HL-60 (cell line): ENCODE measurements at regions not wholly inside any gene's neighbourhood (a gene's known extent, or its start where the extent isn't known, plus 50 kb on each side); places are given as distances from the start of the nearest gene placed in this dataset.

Source experiments
- DNase-seq, 2 experiments: peaks; one replicate each; pipeline ENCODE4 v3.0.0-alpha.2; 2010 to 2020; ENCODE audit warnings: low read depth in 1 of 2, low spot score in 1 of 2
- H3K27ac ChIP-seq: fragments of 250-450 bp; sonication (Bioruptor Pico); replicated peaks from 2 replicates; pipeline ENCODE4 v1.5.1; 2020; ENCODE audit warnings: mild to moderate bottlenecking, moderate library complexity
- H3K27me3 ChIP-seq: fragments of 250-450 bp; sonication (Bioruptor Pico); 2 replicates; pipeline ENCODE4 v1.5.1; 2021; ENCODE audit warnings: mild to moderate bottlenecking, moderate library complexity; ENCODE audit not compliant: insufficient read depth, poor library complexity, severe bottlenecking
- H3K4me3 ChIP-seq: replicated peaks from 2 replicates; pipeline ENCODE4 v1.5.1; 2011; ENCODE audit warnings: mild to moderate bottlenecking, control low read depth, low read length; ENCODE audit not compliant: insufficient read depth
- CTCF ChIP-seq: IDR thresholded peaks from one replicate; pipeline ENCODE4 v1.5.1; 2011; ENCODE audit warnings: low read length, control low read depth, inconsistent platforms; ENCODE audit not compliant: insufficient read depth
- GABPA ChIP-seq: IDR thresholded peaks from 2 replicates; pipeline ENCODE4 v1.6.1; 2012; ENCODE audit warnings: low read depth
- POLR2AphosphoS5 ChIP-seq: IDR thresholded peaks from 2 replicates; pipeline ENCODE4 v1.6.1; 2012; ENCODE audit warnings: low read depth
- SPI1 ChIP-seq: IDR thresholded peaks from 2 replicates; pipeline ENCODE4 v1.6.1; 2012; ENCODE audit warnings: low read depth, mild to moderate bottlenecking, borderline replicate concordance
- TF ChIP-seq, protein P1 (sequence below): IDR thresholded peaks from 2 replicates; pipeline ENCODE4 v1.6.1; 2012; ENCODE audit warnings: low read depth; ENCODE audit not compliant: insufficient replicate concordance

DNA sequence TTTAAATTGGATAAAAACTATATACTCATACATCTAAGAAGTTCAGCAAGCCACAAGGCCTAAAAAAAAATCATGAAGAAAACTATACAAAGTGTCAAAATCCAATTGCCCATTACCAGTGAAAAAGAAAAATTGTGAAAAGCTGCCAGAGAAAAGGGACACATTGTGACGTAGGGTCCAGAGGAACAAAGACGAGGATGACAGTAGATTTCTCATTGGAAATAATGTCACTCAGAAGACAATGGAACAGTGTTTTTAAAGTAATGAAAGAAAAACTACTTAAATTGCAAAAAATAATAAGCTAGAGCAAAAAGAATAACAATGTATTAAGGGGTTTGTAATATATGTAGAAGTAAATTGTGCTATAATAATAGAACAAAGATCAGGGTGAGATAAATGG lies 195.2 kb downstream of the EFNB2 start:
- Histone ChIP-seq H3K27ac (no peak overlapping the region), H3K4me3 (no peak overlapping the region), H3K27me3 (no peaks in the 10 kb centered on the region)
- TF ChIP-seq POLR2AphosphoS5 = no peak
- TF ChIP-seq CTCF = no peak
- TF ChIP-seq GABPA = no peak
- no peak for TF ChIP-seq SPI1
- TF ChIP-seq, protein P1, sequence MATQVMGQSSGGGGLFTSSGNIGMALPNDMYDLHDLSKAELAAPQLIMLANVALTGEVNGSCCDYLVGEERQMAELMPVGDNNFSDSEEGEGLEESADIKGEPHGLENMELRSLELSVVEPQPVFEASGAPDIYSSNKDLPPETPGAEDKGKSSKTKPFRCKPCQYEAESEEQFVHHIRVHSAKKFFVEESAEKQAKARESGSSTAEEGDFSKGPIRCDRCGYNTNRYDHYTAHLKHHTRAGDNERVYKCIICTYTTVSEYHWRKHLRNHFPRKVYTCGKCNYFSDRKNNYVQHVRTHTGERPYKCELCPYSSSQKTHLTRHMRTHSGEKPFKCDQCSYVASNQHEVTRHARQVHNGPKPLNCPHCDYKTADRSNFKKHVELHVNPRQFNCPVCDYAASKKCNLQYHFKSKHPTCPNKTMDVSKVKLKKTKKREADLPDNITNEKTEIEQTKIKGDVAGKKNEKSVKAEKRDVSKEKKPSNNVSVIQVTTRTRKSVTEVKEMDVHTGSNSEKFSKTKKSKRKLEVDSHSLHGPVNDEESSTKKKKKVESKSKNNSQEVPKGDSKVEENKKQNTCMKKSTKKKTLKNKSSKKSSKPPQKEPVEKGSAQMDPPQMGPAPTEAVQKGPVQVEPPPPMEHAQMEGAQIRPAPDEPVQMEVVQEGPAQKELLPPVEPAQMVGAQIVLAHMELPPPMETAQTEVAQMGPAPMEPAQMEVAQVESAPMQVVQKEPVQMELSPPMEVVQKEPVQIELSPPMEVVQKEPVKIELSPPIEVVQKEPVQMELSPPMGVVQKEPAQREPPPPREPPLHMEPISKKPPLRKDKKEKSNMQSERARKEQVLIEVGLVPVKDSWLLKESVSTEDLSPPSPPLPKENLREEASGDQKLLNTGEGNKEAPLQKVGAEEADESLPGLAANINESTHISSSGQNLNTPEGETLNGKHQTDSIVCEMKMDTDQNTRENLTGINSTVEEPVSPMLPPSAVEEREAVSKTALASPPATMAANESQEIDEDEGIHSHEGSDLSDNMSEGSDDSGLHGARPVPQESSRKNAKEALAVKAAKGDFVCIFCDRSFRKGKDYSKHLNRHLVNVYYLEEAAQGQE = no peak
- no peak for DNase-seq

GRCh38 chr13:106337096-106337850 lies 198.2 kb downstream of the EFNB2 start:
- TF ChIP-seq POLR2AphosphoS5 (no peak), SPI1 (no peak), CTCF (no peak), GABPA (no peak)
- TF ChIP-seq, protein P1 = no peak
- no peak for DNase-seq
- Histone ChIP-seq H3K27ac (no peak overlapping the region), H3K27me3 (no peaks in the 10 kb centered on the region), H3K4me3 (no peak overlapping the region)

DNA sequence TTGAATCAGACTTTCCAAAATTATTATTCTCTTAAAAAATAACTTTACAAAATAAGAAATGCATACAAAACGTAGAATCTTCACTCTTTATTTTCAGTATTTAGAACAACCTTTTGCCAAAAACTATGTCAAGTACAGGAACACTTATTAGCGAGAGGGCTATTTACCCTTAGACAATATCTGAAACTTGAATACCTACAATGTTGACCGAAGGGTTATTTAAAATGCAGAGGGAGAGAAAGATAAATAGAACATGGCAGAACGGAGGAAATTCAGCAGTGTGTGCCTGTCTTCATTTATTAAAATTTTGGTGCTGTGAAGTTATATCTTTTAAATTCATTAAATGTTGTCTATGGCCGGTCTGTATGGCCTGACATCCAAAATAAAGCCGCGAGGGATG lies 198.8 kb downstream of the EFNB2 start:
- TF ChIP-seq POLR2AphosphoS5 = no peak
- TF ChIP-seq GABPA = no peak
- TF ChIP-seq SPI1 = no peak
- no peak for TF ChIP-seq CTCF
- TF ChIP-seq, protein P1 = no peak
- Histone ChIP-seq H3K4me3 (no peak overlapping the region), H3K27ac (no peak overlapping the region), H3K27me3 (no peaks in the 10 kb centered on the region)
- no peak for DNase-seq
